ENCODE measurements at regions not wholly inside any gene's neighbourhood (a gene's known extent, or its start where the extent isn't known, plus 50 kb on each side); places are given as distances from the start of the nearest gene placed in this dataset.

- TF ChIP-seq CTCF (IDR thresholded peaks at IDR 0.05) (no peak), POLR2A (IDR thresholded peaks at IDR 0.05) (no peak), POLR2AphosphoS5 (IDR thresholded peaks at IDR 0.05) (no peak), EP300 (IDR thresholded peaks at IDR 0.05) (no peak)
Observed at GRCh38 chr5:68631884-68632283, 416.3 kb downstream of the PIK3R1 start.

All from upper lobe of left lung (tissue), 4 donors.